Activated CD4-positive, alpha-beta T cell treated with anti-CD3 and anti-CD28 coated beads, Interleukin-2, Interleukin-4, amounts not matched to agents 100 ng/mL and 50 ng/mL, durations not matched to agents 16 hours and 8 hours (primary cell): ENCODE measurements at regions not wholly inside any gene's neighbourhood (a gene's known extent, or its start where the extent isn't known, plus 50 kb on each side); places are given as distances from the start of the nearest gene placed in this dataset.
"Not testable (repeated sequence)": the region's sequence is repeated elsewhere in the genome, so short reads cannot be mapped to it uniquely, and the experiment has no call there.

ENCODE experiments used
- DNase-seq: peaks from one replicate; pipeline ENCODE4 v3.0.0-alpha.2; 2020; ENCODE audit warnings: low spot score

DNA sequence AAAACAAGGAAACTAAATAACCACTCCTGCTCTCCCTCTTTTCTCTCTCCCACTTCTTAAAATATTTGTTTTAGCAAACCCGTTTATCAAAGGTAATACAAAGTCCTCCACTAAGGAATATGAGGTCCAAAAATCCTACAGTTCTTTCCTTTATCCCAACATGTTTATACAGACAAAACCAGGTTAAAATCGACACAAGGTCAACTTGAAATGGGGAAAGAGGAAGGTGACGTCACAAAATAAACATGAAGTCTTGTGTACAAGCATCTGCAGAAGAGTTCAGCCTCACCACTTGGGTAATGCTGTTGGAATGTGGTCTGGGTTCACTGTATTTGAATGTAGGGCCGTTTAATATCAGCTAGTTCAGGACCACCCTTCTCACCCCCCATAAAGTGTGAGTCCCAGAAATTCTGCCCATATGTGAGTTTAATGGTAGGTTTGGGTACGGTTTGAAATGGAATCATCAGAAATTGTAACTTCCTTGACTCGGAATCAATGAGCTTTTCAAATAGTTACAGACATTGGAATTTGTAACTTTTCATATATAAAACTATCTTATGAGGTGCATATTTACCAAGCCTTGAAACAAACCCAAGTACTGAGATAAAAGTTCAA, 120.0 kb upstream of the SLC38A2 start:
- DNase-seq = no peak

DNA sequence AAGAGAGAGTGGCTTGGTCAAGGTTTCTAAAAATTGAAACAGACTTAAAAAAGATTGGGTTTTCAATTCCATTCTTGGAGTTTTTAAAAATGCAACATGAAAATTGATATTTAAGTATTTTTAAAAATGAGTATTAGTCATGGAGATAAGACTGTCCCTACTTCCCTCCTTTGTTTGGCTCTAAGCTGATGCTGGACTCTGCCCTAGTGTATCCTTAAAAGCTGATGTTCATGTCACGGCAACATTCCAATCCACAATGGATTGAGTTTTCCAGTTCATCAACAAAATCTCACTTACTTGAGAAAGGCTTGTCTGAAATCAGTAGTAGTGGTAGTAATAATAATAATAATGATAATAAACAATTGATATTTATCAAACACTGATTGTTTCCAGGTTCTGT, 119.0 kb upstream of the SLC38A2 start:
- DNase-seq = no peak

DNA sequence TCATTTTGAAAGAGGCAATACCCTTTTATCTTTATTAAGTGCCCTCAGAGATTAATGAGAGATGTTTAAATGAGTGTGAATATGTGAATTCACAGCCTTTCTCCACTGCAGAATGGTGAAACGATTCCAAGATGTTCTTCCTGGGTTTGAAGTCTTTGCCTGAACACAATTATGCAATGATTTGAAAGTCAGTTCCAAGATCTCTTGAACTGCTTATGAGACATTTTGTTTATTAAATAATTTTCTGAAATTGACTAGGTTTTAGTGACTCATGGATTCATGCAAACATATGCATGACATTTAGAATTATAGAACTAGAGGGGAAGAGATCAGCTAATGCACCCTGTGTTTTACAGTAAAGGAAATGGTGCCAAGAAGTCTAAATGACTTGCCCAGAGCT, 118.1 kb upstream of the SLC38A2 start:
- DNase-seq = no peak

DNA sequence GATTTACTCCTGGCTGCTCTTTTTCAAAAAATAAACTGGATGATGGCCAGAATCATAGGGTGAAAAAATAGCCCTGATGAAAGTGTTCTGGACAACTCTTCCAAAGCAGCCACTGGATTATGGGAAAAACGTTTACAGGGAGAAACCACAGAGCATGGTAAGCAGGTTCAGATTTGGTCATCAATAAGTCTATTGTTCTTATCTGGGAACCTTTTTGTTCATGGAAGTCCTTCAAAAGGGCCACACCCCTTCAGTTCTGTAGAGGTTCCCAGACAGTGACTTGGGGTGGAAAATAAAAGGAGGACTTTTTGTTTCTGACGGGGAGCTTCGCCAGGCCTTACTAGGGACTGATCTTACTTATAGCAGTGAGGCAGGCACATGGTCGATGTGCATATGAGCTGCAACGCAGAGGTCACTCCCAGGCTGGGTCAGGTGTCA, 117.4 kb upstream of the SLC38A2 start:
- no peak for DNase-seq

DNA sequence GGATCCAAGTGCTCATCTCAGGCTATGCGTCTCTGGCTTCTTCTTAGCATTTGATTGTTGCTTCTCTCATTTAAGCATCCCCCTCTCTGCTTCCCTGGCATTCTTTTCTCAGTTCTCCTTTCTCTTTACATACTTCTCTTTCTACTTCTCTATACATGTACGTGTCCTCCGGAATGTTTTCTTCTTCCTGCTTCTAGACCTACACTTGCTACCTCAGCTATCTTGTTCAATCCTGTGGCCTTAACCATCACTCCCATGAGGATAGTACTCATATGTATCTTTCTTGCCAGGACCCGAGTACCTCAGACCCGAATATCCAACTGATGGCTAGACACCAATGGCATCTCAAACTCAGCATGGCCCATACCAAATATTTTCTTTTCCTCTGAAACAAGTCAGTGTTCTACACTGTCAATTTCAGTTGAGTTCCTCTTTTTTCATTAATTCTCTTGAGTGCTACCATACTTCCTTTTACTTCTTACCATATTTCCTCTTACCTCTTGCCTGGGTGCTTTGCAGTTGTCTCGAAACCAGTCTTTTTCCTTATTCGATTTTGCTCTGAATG, 115.1 kb upstream of the SLC38A2 start:
- no peak for DNase-seq

DNA sequence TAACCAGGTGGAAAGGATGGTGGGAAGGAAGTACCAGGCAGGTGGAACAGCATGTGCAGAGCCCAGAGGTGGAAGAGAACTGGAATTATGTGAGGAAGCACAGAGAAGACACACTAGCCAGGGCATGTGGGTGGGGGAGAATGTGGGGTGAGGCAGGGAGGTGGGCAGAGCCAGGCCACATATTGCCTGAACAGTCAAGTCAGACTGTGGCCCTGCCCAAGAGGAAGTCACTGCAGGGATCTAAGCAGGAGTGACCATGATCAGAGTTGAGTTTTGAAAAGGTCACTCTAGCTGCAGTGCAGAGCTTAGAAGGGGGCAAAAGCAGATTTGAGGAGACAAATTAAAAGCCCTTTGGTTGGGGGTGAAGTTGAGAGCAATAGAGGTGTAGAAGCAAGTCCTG, 114.0 kb upstream of the SLC38A2 start:
- no peak for DNase-seq

DNA sequence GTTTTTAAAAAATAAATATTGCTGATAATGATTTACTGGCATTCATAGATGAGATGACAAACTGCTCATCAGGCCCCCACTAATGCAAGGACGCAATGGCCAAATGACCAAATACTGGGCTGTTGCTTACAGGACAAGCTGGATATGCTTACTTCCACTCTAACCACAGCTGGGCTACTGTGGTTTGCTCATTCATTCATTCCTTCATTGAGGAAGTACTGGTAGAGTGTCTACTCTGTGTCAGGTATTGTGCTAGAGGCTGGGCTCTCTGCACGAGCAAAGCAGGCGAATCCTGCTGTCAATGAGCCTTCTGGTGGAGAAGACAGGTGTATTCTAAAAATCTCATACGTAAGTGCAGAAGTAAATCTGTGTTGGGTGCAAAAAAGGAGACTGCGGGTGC, 113.3 kb upstream of the SLC38A2 start:
- DNase-seq = no peak

DNA sequence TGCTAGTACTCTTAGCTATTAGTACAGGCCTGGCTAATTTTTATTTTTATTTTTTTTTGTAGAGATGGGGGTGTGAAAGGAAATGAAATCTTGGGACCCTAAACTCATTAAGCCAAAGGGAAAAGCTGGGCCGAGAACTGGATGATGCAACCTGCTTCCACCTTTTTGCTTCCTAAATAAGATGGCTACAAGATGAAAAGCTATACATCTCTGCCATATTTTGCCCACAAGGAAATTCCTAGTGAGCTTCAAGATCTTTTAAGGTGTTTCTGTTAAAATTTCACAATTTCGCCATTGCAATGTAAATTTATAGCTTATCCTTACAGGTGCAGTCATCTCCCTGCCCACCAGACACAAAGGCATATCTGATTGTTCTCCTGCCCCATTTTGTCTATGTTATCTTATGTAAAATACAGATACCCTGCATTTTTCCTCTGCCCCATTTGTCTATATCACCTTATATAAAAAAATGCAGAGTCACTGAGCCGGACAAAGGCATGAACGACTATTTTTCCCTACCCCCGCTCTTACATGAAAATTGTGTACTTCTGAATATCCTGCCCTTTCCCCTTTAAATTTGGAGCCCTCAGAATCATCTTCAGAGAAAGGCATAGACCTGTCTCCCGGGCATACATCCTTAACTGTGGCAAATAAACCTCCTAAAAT, 112.0 kb upstream of the SLC38A2 start:
- DNase-seq = no peak

DNA sequence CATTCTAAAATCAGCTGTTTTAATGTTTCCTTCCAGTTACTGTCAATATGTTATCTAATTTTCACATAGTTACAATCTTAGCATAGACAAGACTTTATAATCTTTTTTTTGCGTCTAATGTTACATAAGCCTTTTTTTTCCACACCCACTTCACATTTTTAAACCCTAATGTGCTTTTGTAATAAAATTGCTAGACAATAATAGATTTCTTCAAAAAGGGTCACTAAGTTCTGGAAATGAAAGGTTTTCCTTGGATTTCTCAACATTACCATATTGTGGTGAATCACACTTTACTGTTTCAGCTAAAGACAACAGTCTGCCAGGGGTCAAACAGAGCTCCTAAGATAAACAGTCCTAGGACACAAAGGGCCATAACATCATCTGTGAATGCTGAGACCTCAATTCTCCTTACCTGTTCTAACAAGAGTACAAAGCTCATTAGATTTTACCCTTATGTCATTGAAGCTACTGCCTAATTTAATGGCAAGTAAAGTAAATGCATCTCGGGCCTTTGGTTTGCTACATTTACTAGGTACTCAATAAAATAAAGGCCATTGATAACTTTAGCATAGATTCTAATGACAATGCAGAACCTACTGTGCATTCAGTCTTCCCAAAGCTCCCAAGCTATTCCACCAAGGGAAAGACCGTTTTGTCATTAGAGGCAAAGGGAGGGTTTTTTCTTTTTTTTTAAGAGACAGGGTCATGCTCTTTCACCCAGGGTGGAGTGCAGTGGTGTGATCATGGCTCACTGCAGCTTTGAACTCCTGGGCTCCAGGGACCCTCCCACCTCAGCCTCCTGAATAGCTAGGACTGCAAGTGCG, 111.2 kb upstream of the SLC38A2 start:
- DNase-seq = no peak

DNA sequence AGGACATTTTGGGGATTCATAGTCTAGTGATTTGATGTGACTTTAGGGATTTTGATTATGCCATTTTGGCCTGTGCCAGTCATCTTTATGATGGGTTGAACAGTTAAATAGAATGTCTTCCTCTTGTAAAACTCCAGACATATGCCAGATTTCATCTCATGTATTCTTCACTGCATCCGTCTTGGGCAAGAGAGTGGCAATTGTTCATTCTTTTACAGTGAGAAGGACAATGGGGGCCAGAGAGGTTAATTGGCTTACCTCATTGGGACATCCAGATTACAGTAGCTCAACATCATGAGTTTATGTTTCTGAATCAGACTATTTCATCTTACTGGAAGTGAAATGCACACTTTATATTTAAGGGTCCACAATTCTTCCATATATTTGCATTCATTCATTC, 108.2 kb upstream of the SLC38A2 start:
- DNase-seq = no peak

DNA sequence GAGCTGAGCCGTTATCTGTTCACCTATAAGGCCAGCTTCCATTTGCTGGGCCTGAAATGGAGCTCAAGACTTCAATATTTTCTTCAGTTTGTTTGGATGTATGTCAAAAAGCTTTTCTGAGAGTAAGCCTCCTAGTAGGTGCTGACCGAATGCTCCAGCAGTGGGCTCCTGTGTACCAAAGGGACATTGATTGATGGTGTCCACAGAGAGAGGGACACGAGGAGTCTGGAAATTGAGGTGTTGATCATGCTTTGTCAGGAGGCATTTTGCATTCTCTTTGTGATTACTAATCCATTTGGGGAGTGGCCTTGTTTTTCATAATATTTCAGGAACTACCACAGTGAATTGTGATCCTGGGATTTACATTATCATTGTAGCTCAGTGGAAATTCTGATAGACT, 107.7 kb upstream of the SLC38A2 start:
- no peak for DNase-seq

DNA sequence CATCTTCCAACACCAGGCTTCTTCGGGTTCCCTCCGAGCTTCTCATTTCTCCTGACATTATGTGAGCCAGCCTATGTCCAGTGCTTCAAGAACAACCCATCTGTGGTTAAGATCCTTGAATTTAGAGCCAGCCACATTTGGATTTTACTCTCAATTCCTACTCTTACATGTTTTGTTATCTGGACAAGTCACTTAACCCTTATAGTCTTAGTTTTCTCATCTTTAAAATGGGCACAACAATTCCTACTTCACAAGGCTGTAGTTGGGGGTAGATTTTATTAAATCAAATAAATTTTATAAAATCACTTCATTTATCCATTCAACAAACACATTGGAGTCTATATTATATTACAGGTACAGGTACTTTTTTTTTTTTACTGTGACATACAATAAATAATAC, 105.5 kb upstream of the SLC38A2 start:
- no peak for DNase-seq

DNA sequence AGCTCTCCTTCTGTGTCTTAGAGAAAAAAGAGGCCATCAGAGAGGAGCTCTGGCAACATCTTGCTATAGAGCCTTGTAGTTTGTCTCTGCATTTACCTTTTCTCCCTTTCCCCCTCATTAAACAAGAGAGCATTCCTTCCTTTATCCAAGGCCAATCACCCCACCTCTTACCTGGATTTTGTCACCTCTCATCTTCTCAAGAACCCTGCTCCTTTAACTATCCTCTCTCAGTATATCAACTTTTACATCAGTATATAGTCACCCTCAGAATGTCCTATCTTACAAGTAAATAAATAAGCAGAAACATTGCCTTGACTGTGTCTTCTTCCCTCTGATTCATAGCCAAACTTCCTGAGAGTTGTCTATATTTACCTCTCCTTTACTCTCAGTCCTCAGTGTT, 105.0 kb upstream of the SLC38A2 start:
- no peak for DNase-seq

DNA sequence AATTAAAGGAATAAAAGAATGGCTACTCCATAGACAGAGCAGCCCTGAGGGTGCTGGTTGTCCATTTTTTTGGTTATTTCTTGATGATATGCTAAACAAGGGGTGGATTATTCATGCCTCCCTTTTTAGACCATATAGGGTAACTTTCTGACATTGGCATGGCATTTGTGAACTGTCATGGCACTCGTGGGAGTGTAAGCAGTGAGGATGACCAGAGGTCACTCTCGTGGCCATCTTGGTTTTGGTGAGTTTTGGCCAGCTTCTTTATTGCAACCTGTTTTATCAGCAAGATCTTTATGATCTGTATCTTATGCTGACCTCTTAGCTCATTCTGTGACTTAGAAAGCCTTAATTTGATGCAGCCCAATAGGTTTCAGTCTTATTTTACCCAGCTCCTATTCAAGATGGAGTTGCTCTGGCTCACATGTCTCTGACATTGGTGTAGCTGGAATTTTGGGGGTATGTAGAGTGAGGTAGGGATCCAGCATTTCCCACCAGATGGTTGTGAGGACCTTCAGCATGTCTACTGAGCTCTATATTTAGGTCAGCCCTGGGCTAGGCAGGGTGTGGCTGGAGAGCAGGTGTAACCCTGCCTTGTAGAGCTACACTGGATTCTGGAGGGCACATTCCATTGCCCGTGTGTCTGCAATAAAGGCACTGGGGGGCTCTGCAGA, 103.5 kb upstream of the SLC38A2 start:
- no peak for DNase-seq

DNA sequence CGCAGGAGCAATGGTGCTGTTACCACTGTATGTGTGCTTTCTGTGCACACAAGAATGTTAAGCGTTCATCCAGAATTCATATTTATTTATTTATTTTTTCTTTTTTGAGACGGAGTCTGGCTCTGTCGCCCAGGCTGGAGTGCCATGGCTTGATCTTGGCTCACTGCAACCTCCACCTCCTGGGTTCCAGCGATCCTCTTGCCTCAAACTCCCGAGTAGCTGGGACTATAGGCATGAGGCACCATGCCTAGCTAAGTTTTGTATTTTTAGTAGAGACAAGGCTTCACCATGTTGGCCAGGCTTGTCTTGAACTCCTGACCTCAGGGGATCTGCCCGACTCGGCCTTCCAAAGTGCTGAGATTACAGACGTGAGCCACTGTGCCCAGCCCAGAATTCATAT, 101.8 kb upstream of the SLC38A2 start:
- DNase-seq = not testable (repeated sequence)

DNA sequence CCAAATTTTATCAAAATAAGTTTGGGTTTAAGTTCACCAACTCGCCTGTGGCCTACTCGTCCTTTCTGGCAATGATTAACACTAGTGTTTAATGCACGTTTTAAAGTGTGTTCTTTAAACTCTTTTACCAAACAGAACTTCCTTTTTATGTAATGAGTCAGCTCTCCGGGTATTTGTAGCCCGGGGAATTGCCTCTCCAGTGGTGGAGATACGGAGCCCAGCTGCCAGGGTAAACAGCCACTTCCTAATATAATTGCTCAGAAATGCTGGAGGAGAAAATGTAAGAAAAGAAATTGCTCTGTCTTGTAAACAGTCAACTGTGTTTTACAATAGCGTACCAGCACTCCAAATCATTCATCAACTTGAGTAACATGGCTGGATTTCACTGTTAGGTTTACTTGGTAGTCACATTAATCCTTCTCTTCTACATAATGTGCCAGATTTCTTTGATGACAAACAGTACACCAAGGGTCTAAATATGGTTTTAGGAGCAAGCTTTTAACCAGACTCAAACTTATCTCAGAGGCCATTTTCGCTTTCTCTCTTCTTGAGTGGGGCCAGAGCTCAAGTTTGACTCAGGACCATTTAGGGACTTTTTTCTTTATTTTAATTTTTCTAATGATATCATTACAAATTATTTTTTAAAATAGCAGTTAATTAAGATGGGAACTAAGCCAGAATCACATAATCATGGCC, 101.2 kb upstream of the SLC38A2 start:
- DNase-seq = no peak

DNA sequence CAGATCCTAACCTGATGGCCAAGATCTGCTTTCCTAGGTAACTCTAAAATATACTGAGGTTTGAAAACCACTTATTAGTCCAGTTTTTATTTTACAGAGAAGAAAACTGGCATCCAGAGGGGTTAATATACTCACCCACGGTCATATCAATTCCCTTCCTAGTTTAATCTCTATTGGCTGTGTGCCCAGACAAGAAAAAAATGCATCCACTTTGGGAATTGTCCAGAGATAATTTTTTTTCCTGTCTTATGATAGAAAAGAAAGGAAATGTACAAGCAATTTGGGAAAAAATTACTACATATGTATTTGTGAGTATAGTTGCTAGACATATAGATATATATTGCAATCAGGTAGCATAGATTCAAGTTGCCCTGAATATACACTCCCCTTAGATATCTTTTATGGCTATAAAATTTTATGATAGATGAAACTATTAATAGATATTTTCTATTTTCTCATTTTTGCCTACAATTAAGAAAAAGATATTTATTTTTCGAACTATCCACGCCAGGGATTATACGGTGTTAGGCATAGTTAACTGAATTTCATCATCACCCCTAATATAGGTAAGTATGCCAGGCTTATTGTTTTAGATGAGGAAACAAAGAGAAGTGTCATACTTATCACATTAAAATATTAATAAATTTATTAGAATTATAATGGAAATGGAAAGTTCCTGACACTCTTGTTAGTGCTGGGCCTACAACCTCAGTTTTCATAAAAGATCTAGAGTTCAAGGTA, 100.5 kb upstream of the SLC38A2 start:
- no peak for DNase-seq

DNA sequence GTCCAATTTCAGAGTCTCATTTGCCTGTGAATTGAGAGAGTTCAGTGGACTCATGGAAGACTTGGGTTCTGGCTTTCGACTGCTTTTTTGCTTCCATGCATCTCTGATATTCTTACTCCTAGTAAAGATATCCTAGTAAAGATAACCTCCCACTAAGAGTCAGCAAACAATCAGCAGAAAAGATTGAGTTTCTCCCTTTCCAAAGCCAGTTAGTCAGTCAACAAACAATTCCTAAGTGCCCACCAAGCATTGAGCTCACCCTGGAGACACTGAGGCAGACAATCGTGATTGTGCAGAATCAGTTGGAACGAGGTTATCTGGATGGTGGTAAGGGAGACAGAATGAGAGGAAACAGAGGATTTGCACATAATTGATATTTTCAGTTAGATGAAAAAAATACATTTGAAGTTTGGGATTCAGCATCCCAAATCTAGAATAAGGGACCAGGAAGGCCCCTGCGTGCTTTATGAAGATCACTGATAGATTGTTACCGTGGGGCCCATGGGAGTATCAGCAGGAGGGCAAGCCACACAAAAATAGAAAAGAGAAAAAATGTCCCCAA, 99.7 kb upstream of the SLC38A2 start:
- DNase-seq = no peak

DNA sequence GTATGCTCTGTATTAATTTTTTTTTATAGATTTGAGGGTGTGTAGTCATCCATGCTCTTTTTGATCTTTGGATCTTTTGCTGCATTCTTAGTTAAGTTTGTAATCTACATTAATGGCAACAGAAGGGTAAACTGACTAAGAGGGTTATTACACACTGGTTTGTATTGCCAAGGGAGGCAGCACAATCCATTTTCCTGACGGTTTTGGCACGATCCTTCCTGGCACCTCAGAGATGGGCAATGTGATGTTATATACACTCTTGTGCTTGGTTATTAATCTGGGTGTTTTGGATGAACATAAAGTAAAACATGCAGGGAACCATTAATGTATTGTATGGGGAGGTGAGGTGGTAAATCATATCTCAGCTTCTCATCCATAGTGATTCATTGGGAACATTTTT, 98.8 kb upstream of the SLC38A2 start:
- no peak for DNase-seq

DNA sequence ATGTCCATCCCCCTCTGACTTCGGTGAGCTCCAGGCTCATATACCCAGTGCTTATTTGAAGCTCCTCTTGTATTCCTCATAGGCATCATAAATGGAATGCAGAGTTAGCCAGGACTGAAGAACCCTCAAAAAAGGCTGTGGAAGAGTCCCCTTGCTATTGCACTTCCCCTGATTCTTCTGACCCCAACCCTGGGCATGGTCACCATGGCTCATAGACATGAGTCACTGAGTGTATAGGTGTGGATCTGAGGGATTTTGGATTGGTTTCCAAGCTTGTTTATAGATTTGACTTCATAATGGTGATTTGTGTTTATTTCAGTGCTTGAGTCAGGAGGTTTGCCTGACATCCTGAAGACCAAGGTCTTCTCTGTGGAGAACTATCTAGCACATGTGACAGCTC, 98.4 kb upstream of the SLC38A2 start:
- DNase-seq = no peak
